K562 (cell line): ENCODE measurements at regions not wholly inside any gene's neighbourhood (a gene's known extent, or its start where the extent isn't known, plus 50 kb on each side); places are given as distances from the start of the nearest gene placed in this dataset.

ENCODE experiments used
- BACH1 ChIP-seq: fragments of 200-800 bp; sonication (Bioruptor generic); IDR thresholded peaks from 2 replicates; pipeline ENCODE4 v1.6.1; 2016; ENCODE audit warnings: missing genetic modification characterization, missing compliant biosample characterization
- CEBPB ChIP-seq: fragments of 450-650 bp; IDR thresholded peaks from 2 replicates; pipeline ENCODE4 v1.6.1; 2016; ENCODE audit warnings: missing genetic modification characterization, missing compliant biosample characterization
- CTCF ChIP-seq, 3 experiments: IDR thresholded peaks in 2 of 3; conservative IDR thresholded peaks in 1 of 3; 2 replicates each; pipeline ENCODE4 v1.5.1; 2011 to 2012; ENCODE audit warnings: low read length in 3 of 3, mild to moderate bottlenecking in 3 of 3, control low read depth in 2 of 3, improper control_type of control experiment in 1 of 3, inconsistent platforms in 1 of 3, low read depth in 1 of 3, mixed read lengths in 1 of 3, moderate library complexity in 1 of 3; ENCODE audit not compliant: insufficient read depth in 2 of 3
- EZH2 ChIP-seq: IDR thresholded peaks from 2 replicates; pipeline ENCODE4 v1.6.1; 2012; ENCODE audit warnings: low read depth, mild to moderate bottlenecking, inconsistent platforms, low read length, borderline replicate concordance
- MEF2D ChIP-seq: conservative IDR thresholded peaks from 2 replicates; pipeline ENCODE4 v1.6.1; 2016; ENCODE audit warnings: low read depth, missing genetic modification characterization, missing compliant biosample characterization
- NCOA6 ChIP-seq: fragments of 450-650 bp; IDR thresholded peaks from 2 replicates; pipeline ENCODE4 v1.6.1; 2017; ENCODE audit warnings: mild to moderate bottlenecking
- NFIC ChIP-seq: fragments of 450-650 bp; IDR thresholded peaks from 2 replicates; pipeline ENCODE4 v1.6.1; 2017; ENCODE audit warnings: mild to moderate bottlenecking, inconsistent platforms
- ZNF124 ChIP-seq: sonication (generic); formaldehyde crosslinking; IDR thresholded peaks from 2 replicates; pipeline ENCODE4 v1.8.1; 2022; ENCODE audit warnings: missing genetic modification reagents
- ZNF316 ChIP-seq: fragments of 450-650 bp; IDR thresholded peaks from 2 replicates; pipeline ENCODE4 v1.6.1; 2016
- ZNF431 ChIP-seq: sonication (generic); formaldehyde crosslinking; IDR thresholded peaks from 2 replicates; pipeline ENCODE4 v1.8.0; 2022; ENCODE audit warnings: mild to moderate bottlenecking, missing genetic modification reagents
- ZNF780A ChIP-seq: fragments of 250-450 bp; sonication (Bioruptor Pico); IDR thresholded peaks from 2 replicates; pipeline ENCODE4 v1.5.0; 2021; ENCODE audit warnings: mild to moderate bottlenecking
- TF ChIP-seq, protein P1 (sequence below): fragments of 450-650 bp; IDR thresholded peaks from 2 replicates; pipeline ENCODE4 v1.6.1; 2016; ENCODE audit warnings: low read depth

- TF ChIP-seq MEF2D (tag) (no peak), NCOA6 (no peak), ZNF431 (no peak), CEBPB (no peak), CTCF (IDR thresholded peaks at IDR 0.05 in 2 of 3, conservative IDR thresholded peaks at IDR 0.05 in 1 of 3; ENCODE audit: insufficient read depth in 2 of 3, low read depth in 1 of 3, low read length in 3 of 3) (no peak), EZH2 (no peak), ZNF316 (no peak), NFIC (no peak), ZNF124 (CRISPR knock-in tag) (no peak), BACH1 (tag) (no peak), ZNF780A (no peak)
- TF ChIP-seq, protein P1, sequence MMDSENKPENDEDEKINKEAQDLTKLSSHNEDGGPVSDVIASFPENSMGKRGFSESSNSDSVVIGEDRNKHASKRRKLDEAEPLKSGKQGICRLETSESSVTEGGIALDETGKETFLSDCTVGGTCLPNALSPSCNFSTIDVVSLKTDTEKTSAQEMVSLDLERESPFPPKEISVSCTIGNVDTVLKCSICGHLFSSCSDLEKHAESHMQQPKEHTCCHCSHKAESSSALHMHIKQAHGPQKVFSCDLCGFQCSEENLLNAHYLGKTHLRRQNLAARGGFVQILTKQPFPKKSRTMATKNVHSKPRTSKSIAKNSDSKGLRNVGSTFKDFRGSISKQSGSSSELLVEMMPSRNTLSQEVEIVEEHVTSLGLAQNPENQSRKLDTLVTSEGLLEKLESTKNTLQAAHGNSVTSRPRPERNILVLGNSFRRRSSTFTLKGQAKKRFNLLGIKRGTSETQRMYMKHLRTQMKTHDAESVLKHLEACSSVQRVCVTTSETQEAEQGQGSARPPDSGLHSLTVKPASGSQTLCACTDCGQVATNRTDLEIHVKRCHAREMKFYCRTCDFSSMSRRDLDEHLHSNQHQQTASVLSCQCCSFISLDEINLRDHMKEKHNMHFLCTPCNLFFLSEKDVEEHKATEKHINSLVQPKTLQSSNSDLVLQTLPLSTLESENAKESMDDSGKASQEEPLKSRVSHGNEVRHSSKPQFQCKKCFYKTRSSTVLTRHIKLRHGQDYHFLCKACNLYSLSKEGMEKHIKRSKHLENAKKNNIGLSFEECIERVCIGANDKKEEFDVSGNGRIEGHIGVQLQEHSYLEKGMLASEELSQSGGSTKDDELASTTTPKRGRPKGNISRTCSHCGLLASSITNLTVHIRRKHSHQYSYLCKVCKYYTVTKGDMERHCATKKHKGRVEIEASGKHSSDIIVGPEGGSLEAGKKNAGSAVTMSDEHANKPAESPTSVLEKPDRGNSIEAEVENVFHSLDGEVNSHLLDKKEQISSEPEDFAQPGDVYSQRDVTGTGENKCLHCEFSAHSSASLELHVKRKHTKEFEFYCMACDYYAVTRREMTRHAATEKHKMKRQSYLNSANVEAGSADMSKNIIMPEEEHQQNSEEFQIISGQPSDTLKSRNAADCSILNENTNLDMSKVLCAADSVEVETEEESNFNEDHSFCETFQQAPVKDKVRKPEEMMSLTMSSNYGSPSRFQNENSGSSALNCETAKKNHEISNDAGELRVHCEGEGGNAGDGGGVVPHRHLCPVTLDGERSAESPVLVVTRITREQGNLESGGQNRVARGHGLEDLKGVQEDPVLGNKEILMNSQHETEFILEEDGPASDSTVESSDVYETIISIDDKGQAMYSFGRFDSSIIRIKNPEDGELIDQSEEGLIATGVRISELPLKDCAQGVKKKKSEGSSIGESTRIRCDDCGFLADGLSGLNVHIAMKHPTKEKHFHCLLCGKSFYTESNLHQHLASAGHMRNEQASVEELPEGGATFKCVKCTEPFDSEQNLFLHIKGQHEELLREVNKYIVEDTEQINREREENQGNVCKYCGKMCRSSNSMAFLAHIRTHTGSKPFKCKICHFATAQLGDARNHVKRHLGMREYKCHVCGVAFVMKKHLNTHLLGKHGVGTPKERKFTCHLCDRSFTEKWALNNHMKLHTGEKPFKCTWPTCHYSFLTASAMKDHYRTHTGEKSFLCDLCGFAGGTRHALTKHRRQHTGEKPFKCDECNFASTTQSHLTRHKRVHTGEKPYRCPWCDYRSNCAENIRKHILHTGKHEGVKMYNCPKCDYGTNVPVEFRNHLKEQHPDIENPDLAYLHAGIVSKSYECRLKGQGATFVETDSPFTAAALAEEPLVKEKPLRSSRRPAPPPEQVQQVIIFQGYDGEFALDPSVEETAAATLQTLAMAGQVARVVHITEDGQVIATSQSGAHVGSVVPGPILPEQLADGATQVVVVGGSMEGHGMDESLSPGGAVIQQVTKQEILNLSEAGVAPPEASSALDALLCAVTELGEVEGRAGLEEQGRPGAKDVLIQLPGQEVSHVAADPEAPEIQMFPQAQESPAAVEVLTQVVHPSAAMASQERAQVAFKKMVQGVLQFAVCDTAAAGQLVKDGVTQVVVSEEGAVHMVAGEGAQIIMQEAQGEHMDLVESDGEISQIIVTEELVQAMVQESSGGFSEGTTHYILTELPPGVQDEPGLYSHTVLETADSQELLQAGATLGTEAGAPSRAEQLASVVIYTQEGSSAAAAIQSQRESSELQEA, result no peak
These were observed 508.3 kb downstream of the SOX2 start for GRCh38 chr3:182220013-182220412.
